Adipose tissue (tissue), 3 donors: ENCODE measurements at regions not wholly inside any gene's neighbourhood (a gene's known extent, or its start where the extent isn't known, plus 50 kb on each side); places are given as distances from the start of the nearest gene placed in this dataset.

Source experiments
- H3K27ac ChIP-seq: one replicate; pipeline ENCODE4 v1.5.1; 2013; ENCODE audit warnings: low read depth, low read length
- WGBS, 3 donors: extraction: QIAGEN DNeasy Blood & Tissue Kit; methylation state at CpG; one replicate each; pipeline ENCODE4 v1.1.7; 2013; 5-methylcytosine and 5-hydroxymethylcytosine counted together
- donor health status: healthy with polysubstance abuse.
- donor health status: Bipolar disorder and iron deficiency.
- donor health status: healthy.

- 70 to 88% (median 85%) methylated on average over 4 of the region's 4 CpGs for WGBS, 3 donors
- no peak overlapping the region for H3K27ac ChIP-seq
Observed at GRCh38 chr1:96478228-96478627, 243.4 kb upstream of the PTBP2 start.

- no peak overlapping the region for H3K27ac ChIP-seq
- WGBS, 3 donors = 62 to 76% (median 65%) methylated on average over 2 of the region's 2 CpGs
Observed at GRCh38 chr1:96481409-96481808, 240.2 kb upstream of the PTBP2 start.

- WGBS, 3 donors = 22 to 72% (median 66%) methylated on average over 4 of the region's 4 CpGs
- H3K27ac ChIP-seq = no peak overlapping the region
Observed at GRCh38 chr1:96482616-96483015, 239.0 kb upstream of the PTBP2 start.

- WGBS, 3 donors = 30 to 75% (median 63%) methylated on average over 3 of the region's 3 CpGs
Observed at GRCh38 chr1:96487394-96487793, 234.2 kb upstream of the PTBP2 start.

GRCh38 chr1:96487971-96488370 lies 233.6 kb upstream of the PTBP2 start:
- 62 to 75% (median 71%) methylated on average over 5 of the region's 5 CpGs for WGBS, 3 donors
- H3K27ac ChIP-seq = no peak overlapping the region

More at GRCh38 chr1:96487394-96487793, 234.2 kb upstream of the PTBP2 start:
- H3K27ac ChIP-seq = no peak overlapping the region

- H3K27ac ChIP-seq = no peak overlapping the region
- WGBS, 3 donors = 50 to 61% (median 57%) methylated on average over 2 of the region's 2 CpGs
Observed at GRCh38 chr1:96488777-96489176, 232.8 kb upstream of the PTBP2 start.

- WGBS, 3 donors = 42 to 66% (median 54%) methylated on average over 4 of the region's 4 CpGs
- no peak overlapping the region for H3K27ac ChIP-seq
Observed at GRCh38 chr1:96492236-96492635, 229.3 kb upstream of the PTBP2 start.

- WGBS, 3 donors = 65 to 69% (median 69%) methylated on average over 5 of the region's 5 CpGs
- no peak overlapping the region for H3K27ac ChIP-seq
Observed at GRCh38 chr1:96498744-96499340, 222.7 kb upstream of the PTBP2 start.

- WGBS, 3 donors = 57 to 84% (median 78%) methylated on average over 4 of the region's 4 CpGs
- H3K27ac ChIP-seq = no peak overlapping the region
Observed at GRCh38 chr1:96508233-96508632, 213.4 kb upstream of the PTBP2 start.

GRCh38 chr1:96509339-96509738 lies 212.2 kb upstream of the PTBP2 start:
- H3K27ac ChIP-seq = no peak overlapping the region
- WGBS, 3 donors = 44 to 88% (median 88%) methylated on average over 1 of the region's 1 CpG

GRCh38 chr1:96509951-96510350 lies 211.6 kb upstream of the PTBP2 start:
- WGBS, 3 donors = 47 to 82% (median 82%) methylated on average over 2 of the region's 2 CpGs
- H3K27ac ChIP-seq = no peak overlapping the region

- 49 to 80% (median 75%) methylated on average over 3 of the region's 3 CpGs for WGBS, 3 donors
- H3K27ac ChIP-seq = no peak overlapping the region
Observed at GRCh38 chr1:96510391-96510790, 211.2 kb upstream of the PTBP2 start.

GRCh38 chr1:96510911-96511310 lies 210.7 kb upstream of the PTBP2 start:
- H3K27ac ChIP-seq = no peak overlapping the region
- WGBS, 3 donors = 55 to 83% (median 65%) methylated on average over 3 of the region's 3 CpGs

- WGBS, 3 donors = 38 to 78% (median 77%) methylated on average over 1 of the region's 1 CpG
- H3K27ac ChIP-seq = no peak overlapping the region
Observed at GRCh38 chr1:96513136-96513535, 208.4 kb upstream of the PTBP2 start.

GRCh38 chr1:96515430-96515829 lies 206.2 kb upstream of the PTBP2 start:
- 40 to 82% (median 77%) methylated on average over 3 of the region's 3 CpGs for WGBS, 3 donors

GRCh38 chr1:96515925-96516324 lies 205.7 kb upstream of the PTBP2 start:
- 78 to 89% (median 87%) methylated on average over 1 of the region's 1 CpG for WGBS, 3 donors
- no peak overlapping the region for H3K27ac ChIP-seq

More at GRCh38 chr1:96515430-96515829, 206.2 kb upstream of the PTBP2 start:
- H3K27ac ChIP-seq = no peak overlapping the region

- 21 to 37% (median 29%) methylated on average over 9 of the region's 9 CpGs for WGBS, 3 donors
- H3K27ac ChIP-seq = no peak overlapping the region
Observed at GRCh38 chr1:96519851-96520578, 201.6 kb upstream of the PTBP2 start.

- WGBS, 3 donors = 15 to 20% (median 15%) methylated on average over 3 of the region's 3 CpGs
- no peak overlapping the region for H3K27ac ChIP-seq
Observed at GRCh38 chr1:96520579-96520947, 201.0 kb upstream of the PTBP2 start.

GRCh38 chr1:96521010-96521409 lies 200.6 kb upstream of the PTBP2 start:
- WGBS, 3 donors = 48 to 57% (median 51%) methylated on average over 6 of the region's 6 CpGs
- H3K27ac ChIP-seq = no peak overlapping the region
